OCI-LY3 (cell line): ENCODE measurements at regions not wholly inside any gene's neighbourhood (a gene's known extent, or its start where the extent isn't known, plus 50 kb on each side); places are given as distances from the start of the nearest gene placed in this dataset.
"Not testable (repeated sequence)": the region's sequence is repeated elsewhere in the genome, so short reads cannot be mapped to it uniquely, and the experiment has no call there.

ENCODE experiments used
- H2AFZ ChIP-seq: fragments of 200-600, 300-600 bp; shearing (Covaris generic); 2 replicates; pipeline ENCODE4 v1.6.0; 2014; ENCODE audit warnings: antibody characterized with exemption, low read depth, low read length
- H3K27ac ChIP-seq: fragments of 200-600, 300-600 bp; sonication (generic); 2 replicates; pipeline ENCODE4 v1.5.1; 2014; ENCODE audit warnings: mild to moderate bottlenecking, low read length, moderate library complexity, mixed read lengths
- H3K27me3 ChIP-seq: fragments of 200-600, 300-600 bp; sonication (generic); 2 replicates; pipeline ENCODE4 v1.6.1; 2014; ENCODE audit warnings: low read depth, low read length, mixed read lengths
- H3K36me3 ChIP-seq: fragments of 200-600, 300-600 bp; sonication (generic); replicated peaks from 2 replicates; pipeline ENCODE3; 2014; ENCODE audit warnings: low read depth, low read length, mixed read lengths
- H3K4me1 ChIP-seq: fragments of 300-600, 200-600 bp; sonication (generic); 2 replicates; pipeline ENCODE4 v1.6.1; 2014; ENCODE audit warnings: low read length, mixed read lengths
- H3K4me2 ChIP-seq: fragments of 200-600, 300-600 bp; sonication (generic); 2 replicates; pipeline ENCODE4 v1.6.1; 2014; ENCODE audit warnings: low read length, mixed read lengths
- H3K4me3 ChIP-seq: fragments of 300-600, 200-600 bp; sonication (generic); 2 replicates; pipeline ENCODE4 v1.5.1; 2014; ENCODE audit warnings: antibody characterized with exemption, mild to moderate bottlenecking, low read length, moderate library complexity
- H3K79me2 ChIP-seq: fragments of 300-600, 200-600 bp; shearing (Covaris generic); 2 replicates; pipeline ENCODE4 v1.6.1; 2014; ENCODE audit warnings: mild to moderate bottlenecking, low read length, mixed read lengths
- H3K9ac ChIP-seq: fragments of 300-600, 200-600 bp; shearing (Covaris generic); 2 replicates; pipeline ENCODE4 v1.6.0; 2014; ENCODE audit warnings: mild to moderate bottlenecking, low read length, moderate library complexity
- H3K9me3 ChIP-seq: fragments of 200-600, 300-600 bp; shearing (Covaris generic); 2 replicates; pipeline ENCODE4 v1.6.1; 2014; ENCODE audit warnings: low read length, mixed read lengths; ENCODE audit not compliant: insufficient read depth
- H4K20me1 ChIP-seq: fragments of 200-600, 300-600 bp; sonication (generic); 2 replicates; pipeline ENCODE4 v1.6.1; 2016; ENCODE audit warnings: low read length, mixed read lengths; ENCODE audit not compliant: insufficient read depth
- CTCF ChIP-seq: fragments of 200-600, 300-600 bp; sonication (generic); IDR thresholded peaks from 2 replicates; pipeline ENCODE4 v1.5.1; 2014; ENCODE audit warnings: antibody characterized with exemption, low read length, low read depth
- EZH2phosphoT487 ChIP-seq: fragments of 200-600 bp; shearing (Covaris generic); IDR thresholded peaks from 2 replicates; pipeline ENCODE4 v1.6.1; 2018; ENCODE audit warnings: antibody characterized with exemption, mixed run types, low read depth

GRCh38 chr4:31793907-31794306 is 1073.7 kb downstream of the PCDH7 start:
- Histone ChIP-seq H3K4me1 (no peaks in the 10 kb centered on the region), H3K36me3 (no peaks in the 10 kb centered on the region), H3K27ac (no peak overlapping the region), H3K4me3 (no peak overlapping the region), H3K9me3 (no peaks in the 10 kb centered on the region), H3K9ac (no peak overlapping the region), H3K27me3 (no peaks in the 10 kb centered on the region), H3K4me2 (no peak overlapping the region), H2AFZ (no peak overlapping the region), H4K20me1 (no peaks in the 10 kb centered on the region), H3K79me2 (no peaks in the 10 kb centered on the region)
- TF ChIP-seq EZH2phosphoT487 = no peak
- no peak for TF ChIP-seq CTCF

DNA sequence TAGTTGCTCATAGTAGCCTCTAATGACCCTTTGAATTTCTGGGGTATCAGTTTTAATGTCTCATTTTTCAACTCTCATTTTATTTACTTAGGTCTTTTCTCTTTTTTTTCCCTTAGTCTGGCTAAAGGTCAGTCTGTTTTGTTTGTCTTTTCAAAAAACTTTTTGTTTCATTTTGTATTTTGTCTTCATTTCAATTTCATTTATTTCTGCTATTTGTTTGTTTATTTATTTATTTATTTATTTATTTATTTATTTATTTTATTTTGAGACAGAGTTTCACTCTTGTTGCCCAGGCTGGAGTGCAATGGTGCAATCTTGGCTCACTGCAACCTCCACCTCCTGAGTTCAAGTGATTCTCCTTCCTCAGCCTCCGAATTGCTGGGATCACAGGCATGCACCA is 1076.9 kb downstream of the PCDH7 start:
- not testable (repeated sequence) for H3K4me3 ChIP-seq, H3K79me2 ChIP-seq

DNA sequence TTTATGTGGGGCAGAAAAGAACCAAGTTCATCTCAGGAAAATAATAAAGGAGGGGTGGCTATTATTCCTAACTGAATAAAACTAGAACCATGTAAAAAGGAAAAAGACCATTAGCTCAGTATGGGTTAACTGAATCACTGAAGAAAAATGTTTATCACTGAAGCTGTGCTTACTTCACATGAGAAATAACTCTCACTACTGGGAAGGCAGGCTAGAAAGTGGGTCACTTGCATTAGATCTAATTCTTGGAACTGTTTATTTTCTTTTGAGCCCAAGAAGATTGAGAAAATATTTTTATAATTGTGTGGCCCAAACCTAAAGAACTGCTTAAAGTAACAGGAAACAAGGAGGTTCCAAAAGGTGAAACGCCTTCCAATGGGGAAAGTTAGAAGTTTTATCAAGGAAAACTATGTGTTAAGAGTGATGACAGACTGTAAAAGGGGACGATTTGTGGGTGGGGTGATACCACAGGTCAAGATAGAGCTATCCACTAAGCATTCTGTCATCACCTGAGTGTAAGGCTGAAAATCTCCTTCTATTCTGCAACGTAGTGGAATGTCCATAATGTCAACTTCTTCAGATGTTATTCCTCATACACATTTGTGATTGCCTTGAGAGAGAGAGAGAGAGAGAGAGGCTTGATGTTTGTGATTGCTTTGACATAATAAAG is 1083.5 kb downstream of the PCDH7 start:
- TF ChIP-seq EZH2phosphoT487 (no peak), CTCF (no peak)
- Histone ChIP-seq H3K4me1 (no peaks in the 10 kb centered on the region), H3K27ac (no peak overlapping the region), H3K79me2 (no peaks in the 10 kb centered on the region), H3K9ac (no peak overlapping the region), H3K36me3 (no peaks in the 10 kb centered on the region), H3K4me2 (no peak overlapping the region), H2AFZ (no peak overlapping the region), H4K20me1 (no peaks in the 10 kb centered on the region), H3K27me3 (no peaks in the 10 kb centered on the region), H3K9me3 (no peaks in the 10 kb centered on the region), H3K4me3 (no peak overlapping the region)

More for the DNA sequence above, 1076.9 kb downstream of the PCDH7 start:
- H3K9ac ChIP-seq, H3K4me2 ChIP-seq, H4K20me1 ChIP-seq, H3K27ac ChIP-seq, H3K4me1 ChIP-seq, H3K9me3 ChIP-seq, H3K36me3 ChIP-seq, H2AFZ ChIP-seq, H3K27me3 ChIP-seq: not testable (repeated sequence)

DNA sequence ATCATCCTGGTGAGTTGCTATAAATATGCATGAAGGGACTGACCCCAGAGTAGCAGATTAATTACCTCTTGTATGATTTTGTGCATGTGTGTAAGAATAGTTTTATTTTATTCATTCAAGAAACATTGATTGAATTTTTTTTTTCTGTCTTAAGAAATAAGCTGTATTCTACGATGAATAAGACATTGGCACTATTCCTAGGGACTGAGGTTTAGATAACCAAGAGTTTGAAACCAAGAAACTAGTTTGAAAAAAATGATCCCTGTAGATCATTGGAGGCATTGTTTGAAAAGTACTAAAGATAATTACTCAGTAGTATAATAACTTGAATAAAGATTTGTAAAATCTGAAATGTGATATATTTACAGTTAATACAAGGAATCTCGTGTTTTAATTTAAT is 1086.9 kb downstream of the PCDH7 start:
- H3K4me2 ChIP-seq = no peak overlapping the region
- H3K79me2 ChIP-seq = no peaks in the 10 kb centered on the region
- no peaks in the 10 kb centered on the region for H3K36me3 ChIP-seq
- no peaks in the 10 kb centered on the region for H3K4me1 ChIP-seq
- no peak overlapping the region for H2AFZ ChIP-seq
- H3K9ac ChIP-seq = no peak overlapping the region
- no peak for TF ChIP-seq CTCF
- TF ChIP-seq EZH2phosphoT487 = no peak
- H3K27me3 ChIP-seq = no peaks in the 10 kb centered on the region
- no peak overlapping the region for H3K27ac ChIP-seq
- H4K20me1 ChIP-seq = no peaks in the 10 kb centered on the region
- H3K4me3 ChIP-seq = no peak overlapping the region
- H3K9me3 ChIP-seq = no peaks in the 10 kb centered on the region
